K562 (cell line): ENCODE measurements at regions not wholly inside any gene's neighbourhood (a gene's known extent, or its start where the extent isn't known, plus 50 kb on each side); places are given as distances from the start of the nearest gene placed in this dataset.

Experiments
- ATAC-seq: fragments of 200-7000 bp; cut with Tn5 transposase; 3 replicates; pipeline ENCODE4 v1.9.1; 2020; ENCODE audit warnings: moderate library complexity
- BruUV-seq: library from RNA; stranded (reverse); fragments of 400-500 nt; replicated peaks from 2 replicates; lab custom pipeline; 2021; lab: Mats Ljungman, UMichigan
- CTCF ChIA-PET: fragments of 300-600 bp; formaldehyde crosslinking; extraction: SDS; loops from one replicate; lab custom pipeline; 2021; ENCODE audit warnings: low intra/inter-chr PET ratio; lab: Yijun Ruan, JAX
- POLR2A ChIA-PET: fragments of 300-600, 350-650 bp; sonication (Branson Sonifier 250); formaldehyde crosslinking; extraction: SDS; loops from one replicate; lab custom pipeline; 2021; ENCODE audit warnings: antibody characterized with exemption, inconsistent platforms; lab: Yijun Ruan, JAX
- DNase-seq, 4 experiments: peaks; one replicate each; pipeline versions ENCODE4 v3.0.0 to v3.0.0-alpha.2; 2011 to 2018; ENCODE audit warnings: low spot score in 3 of 4, mixed read lengths in 3 of 4; ENCODE audit errors: extremely low read depth in 1 of 4
- FAIRE-seq: peaks from 2 replicates; lab custom pipeline; 2011; peaks lifted over from hg19 to GRCh38; lab: Jason Lieb, UNC
- H2AFZ ChIP-seq: 2 replicates; pipeline ENCODE4 v1.6.0; 2011; ENCODE audit warnings: low read depth, low read length, control low read depth, inconsistent platforms
- H3K27ac ChIP-seq: fragments of 200-600 bp; 3 replicates; pipeline ENCODE4 v1.8.0; 2011; ENCODE audit warnings: low read depth, mild to moderate bottlenecking, control low read depth, inconsistent platforms, low read length, moderate library complexity, mixed read lengths; ENCODE audit errors: extremely low read depth
- H3K27me3 ChIP-seq, 2 experiments: fragments of 300-600 bp in 1 of 2; 2 replicates in 1 of 2; 3 replicates in 1 of 2; pipeline versions ENCODE4 v1.6.0 to v1.8.0; 2011; ENCODE audit warnings: inconsistent platforms in 2 of 2, low read length in 2 of 2, mild to moderate bottlenecking in 1 of 2, mixed read lengths in 1 of 2, moderate library complexity in 1 of 2; ENCODE audit not compliant: control insufficient read depth in 2 of 2, insufficient read depth in 2 of 2
- H3K36me3 ChIP-seq: fragments of 300-600 bp; 3 replicates; pipeline ENCODE4 v1.8.0; 2011; ENCODE audit warnings: mild to moderate bottlenecking, low read length, inconsistent platforms; ENCODE audit not compliant: control insufficient read depth, insufficient read depth
- H3K4me1 ChIP-seq, 2 experiments: fragments of 200-600 bp in 1 of 2; replicated peaks in 1 of 2; 2 replicates in 1 of 2; 3 replicates in 1 of 2; pipeline versions ENCODE4 v1.5.1 to v1.8.0; 2011; ENCODE audit warnings: inconsistent platforms in 2 of 2, low read length in 2 of 2, mild to moderate bottlenecking in 1 of 2, mixed read lengths in 1 of 2, moderate library complexity in 1 of 2; ENCODE audit not compliant: control insufficient read depth in 2 of 2, insufficient read depth in 2 of 2
- H3K4me2 ChIP-seq: 2 replicates; pipeline ENCODE4 v1.6.1; 2011; ENCODE audit warnings: low read length, control low read depth, inconsistent platforms, mixed read lengths; ENCODE audit not compliant: insufficient read depth
- H3K4me3 ChIP-seq: fragments of 200-600 bp; sonication (generic), shearing (Covaris generic); 2 replicates; pipeline ENCODE4 v1.5.1; 2016; ENCODE audit warnings: control low read depth, inconsistent platforms
- H3K79me2 ChIP-seq: fragments of 200-600 bp; 3 replicates; pipeline ENCODE4 v1.8.0; 2011; ENCODE audit warnings: low read length, inconsistent platforms; ENCODE audit not compliant: control insufficient read depth, insufficient read depth
- H3K9ac ChIP-seq, 2 experiments: 2 replicates each; pipeline versions ENCODE4 v1.6.0 to v1.6.1; 2011; ENCODE audit warnings: low read depth in 2 of 2, low read length in 2 of 2, control low read depth in 1 of 2, inconsistent platforms in 1 of 2, mild to moderate bottlenecking in 1 of 2, mixed read lengths in 1 of 2; ENCODE audit not compliant: insufficient read depth in 1 of 2
- H3K9me1 ChIP-seq: one replicate; pipeline ENCODE4 v1.6.0; 2011; ENCODE audit warnings: inconsistent platforms, mild to moderate bottlenecking, low read length, moderate library complexity; ENCODE audit not compliant: control insufficient read depth, insufficient read depth
- H3K9me3 ChIP-seq: replicated peaks from 2 replicates; pipeline ENCODE4 v1.5.1; 2011; ENCODE audit warnings: low read depth, low read length, inconsistent platforms; ENCODE audit not compliant: control insufficient read depth, insufficient read depth
- H4K20me1 ChIP-seq: replicated peaks from 2 replicates; pipeline ENCODE4 v1.6.1; 2011; ENCODE audit warnings: low read length, inconsistent platforms, mixed read lengths; ENCODE audit not compliant: control insufficient read depth, insufficient read depth
- ARID3A ChIP-seq: IDR thresholded peaks from 2 replicates; pipeline ENCODE4 v1.6.1; 2012; ENCODE audit warnings: low read depth, low read length, improper control_type of control experiment, borderline replicate concordance
- BCL6 ChIP-seq: fragments of 250-450 bp; sonication (Bioruptor Pico); IDR thresholded peaks from 2 replicates; pipeline ENCODE4 v1.4.0; 2020
- E2F3 ChIP-seq: fragments of 250-450 bp; sonication (Bioruptor Pico); IDR thresholded peaks from 2 replicates; pipeline ENCODE4 v1.4.0; 2020; ENCODE audit warnings: mild to moderate bottlenecking
- EZH2 ChIP-seq: IDR thresholded peaks from 2 replicates; pipeline ENCODE4 v1.6.1; 2012; ENCODE audit warnings: low read depth, mild to moderate bottlenecking, inconsistent platforms, low read length, borderline replicate concordance
- GTF2E2 ChIP-seq: fragments of 200-800 bp; sonication (Bioruptor generic); IDR thresholded peaks from 2 replicates; pipeline ENCODE4 v1.6.1; 2016; ENCODE audit warnings: missing genetic modification characterization, missing compliant biosample characterization
- ZNF23 ChIP-seq: fragments of 250-450 bp; sonication (Bioruptor Pico); IDR thresholded peaks from 2 replicates; pipeline ENCODE4 v1.4.0; 2020; ENCODE audit warnings: mild to moderate bottlenecking
- ZSCAN32 ChIP-seq: fragments of 450-650 bp; formaldehyde crosslinking; IDR thresholded peaks from 2 replicates; pipeline ENCODE4 v1.4.0; 2020; ENCODE audit warnings: mild to moderate bottlenecking, moderate library complexity
- WGBS: fragments of 100-300 bp; shearing (Covaris generic); methylation state at CpG from one replicate; pipeline ENCODE4 v1.1.6; 2016; ENCODE audit warnings: low coverage, mixed read lengths; ENCODE audit not compliant: insufficient coverage; ENCODE audit errors: missing lambda C conversion rate; 5-methylcytosine and 5-hydroxymethylcytosine counted together
- in situ Hi-C: fragments of 300-500 bp; cut with MboI; formaldehyde crosslinking; loops from 4 replicates; pipeline ENCODE4 v1.15.0; 2018; ENCODE audit warnings: inconsistent platforms, mixed read lengths
- intact Hi-C: fragments of 100-400 bp; cut with micrococcal nuclease; formaldehyde crosslinking; loops from 2 replicates; pipeline ENCODE4 v1.14.2; 2022

GRCh38 chr5:54740141-54740540, 222.6 kb downstream of the SNX18 start:
- CTCF ChIA-PET: no interaction called here
- Histone ChIP-seq H3K9me3 (no peaks in the 10 kb centered on the region), H3K27ac (no peak overlapping the region), H3K27me3 (no peaks in the 10 kb centered on the region), H3K79me2 (peaks cover 31% of the 10 kb centered on the region), H3K9ac (no peak overlapping the region), H2AFZ (peak overlapping the region; percentile 95), H4K20me1 (no peaks in the 10 kb centered on the region), H3K9me1 (no peaks in the 10 kb centered on the region), H3K4me3 (no peak overlapping the region), H3K4me1 (peaks cover 10 to 77% of the 10 kb centered on the region in 2 experiments), H3K36me3 (0 out of 3 replicates have a peak, but pooled peaks cover 2% of the 10 kb centered on the region), H3K4me2 (no peak overlapping the region)
- FAIRE-seq: no peak
- in situ Hi-C loops: no loop called here
- TF ChIP-seq EZH2 (no peak), ARID3A (no peak), ZSCAN32 (CRISPR knock-in tag) (no peak), GTF2E2 (tag) (no peak), ZNF23 (CRISPR knock-in tag) (no peak), BCL6 (CRISPR knock-in tag) (no peak), E2F3 (CRISPR knock-in tag) (no peak)
- BruUV-seq: no TSS peak
- POLR2A ChIA-PET: interaction anchor here (1.5 kb wide), 1 partner anchor 20 kb away, joined by 6 read pairs; no protein-coding TSS in a partner anchor
- intact Hi-C loops: loop anchor here (5.0 kb wide), 1 partner anchor 47 kb away; no protein-coding TSS in a partner anchor
- no peak for ATAC-seq
- DNase-seq: no peak
- WGBS: 85% methylated on average over 5 of the region's 5 CpGs
